Neural cell (in vitro differentiated cells): ENCODE measurements at regions not wholly inside any gene's neighbourhood (a gene's known extent, or its start where the extent isn't known, plus 50 kb on each side); places are given as distances from the start of the nearest gene placed in this dataset.

ENCODE experiments used
- H2AFZ ChIP-seq: fragments of 200-600, 300-800 bp; sonication (generic), shearing (Covaris generic); 2 replicates; pipeline ENCODE4 v1.6.0; 2014; ENCODE audit warnings: low read depth, mild to moderate bottlenecking, antibody characterized with exemption, low read length, moderate library complexity
- H3F3A ChIP-seq: fragments of 200-600 bp; shearing (Covaris generic); 2 replicates; pipeline ENCODE4 v1.6.1; 2016; ENCODE audit warnings: mild to moderate bottlenecking, moderate library complexity, mixed read lengths, antibody characterized with exemption, low read length; ENCODE audit not compliant: insufficient read depth, poor library complexity, severe bottlenecking
- H3K27ac ChIP-seq: fragments of 200-600, 300-800 bp; sonication (generic), shearing (Covaris generic); 2 replicates; pipeline ENCODE4 v1.5.1; 2014; ENCODE audit warnings: mild to moderate bottlenecking, low read length, moderate library complexity
- H3K27me3 ChIP-seq: fragments of 300-800, 200-600 bp; sonication (generic), shearing (Covaris generic); 2 replicates; pipeline ENCODE4 v1.6.0; 2014; ENCODE audit warnings: mild to moderate bottlenecking, low read depth, low read length, moderate library complexity; ENCODE audit not compliant: insufficient read depth
- H3K36me3 ChIP-seq: fragments of 300-800, 200-600 bp; sonication (generic), shearing (Covaris generic); 2 replicates; pipeline ENCODE4 v1.5.1; 2014; ENCODE audit warnings: mild to moderate bottlenecking, antibody characterized with exemption, low read length, moderate library complexity; ENCODE audit not compliant: insufficient read depth
- H3K4me2 ChIP-seq: fragments of 300-800, 200-600 bp; sonication (generic), shearing (Covaris generic); 2 replicates; pipeline ENCODE4 v1.6.0; 2014; ENCODE audit warnings: mild to moderate bottlenecking, low read length
- H3K4me3 ChIP-seq: fragments of 300-800, 200-600 bp; sonication (generic), shearing (Covaris generic); 2 replicates; pipeline ENCODE4 v1.5.1; 2014; ENCODE audit warnings: mild to moderate bottlenecking, low read length, moderate library complexity
- H3K79me2 ChIP-seq: fragments of 200-600 bp; shearing (Covaris generic); replicated peaks from 2 replicates; pipeline ENCODE4 v1.6.0; 2014; ENCODE audit warnings: mild to moderate bottlenecking, low read length, moderate library complexity; ENCODE audit not compliant: insufficient read depth
- H3K9ac ChIP-seq: fragments of 300-800, 200-600 bp; sonication (generic), shearing (Covaris generic); 2 replicates; pipeline ENCODE4 v1.6.1; 2016; ENCODE audit warnings: mild to moderate bottlenecking, low read length, mixed read lengths
- H3K9me2 ChIP-seq: fragments of 200-600 bp; shearing (Covaris generic); 2 replicates; pipeline ENCODE4 v1.6.1; 2016; ENCODE audit warnings: mild to moderate bottlenecking, low read length, mixed read lengths; ENCODE audit not compliant: insufficient read depth
- H3K9me3 ChIP-seq: fragments of 200-600, 300-800 bp; sonication (generic), shearing (Covaris generic); 2 replicates; pipeline ENCODE4 v1.6.1; 2016; ENCODE audit warnings: mild to moderate bottlenecking, mixed run types, low read length, moderate library complexity, mixed read lengths
- H4K20me1 ChIP-seq: fragments of 200-600 bp; shearing (Covaris generic); 2 replicates; pipeline ENCODE4 v1.6.1; 2016; ENCODE audit warnings: mild to moderate bottlenecking, mixed run types; ENCODE audit not compliant: insufficient read depth
- EP300 ChIP-seq: fragments of 450-650 bp; conservative IDR thresholded peaks from 2 replicates; pipeline ENCODE4 v1.6.1; 2014; ENCODE audit warnings: antibody characterized with exemption, mild to moderate bottlenecking, moderate library complexity; ENCODE audit not compliant: poor library complexity, severe bottlenecking
- EZH2 ChIP-seq: fragments of 200-600, 300-800 bp; shearing (Covaris generic), sonication (generic); IDR thresholded peaks from 2 replicates; pipeline ENCODE4 v1.6.1; 2014; ENCODE audit warnings: antibody characterized with exemption, low read length, borderline replicate concordance, mild to moderate bottlenecking; ENCODE audit not compliant: insufficient read depth, poor library complexity, severe bottlenecking
- MXI1 ChIP-seq: fragments of 450-650 bp; conservative IDR thresholded peaks from 2 replicates; pipeline ENCODE4 v1.6.1; 2014; ENCODE audit warnings: antibody characterized with exemption, mild to moderate bottlenecking; ENCODE audit not compliant: poor library complexity, severe bottlenecking
- POLR2AphosphoS5 ChIP-seq: IDR thresholded peaks from 2 replicates; pipeline ENCODE4 v1.6.1; 2012
- RAD21 ChIP-seq: fragments of 450-650 bp; conservative IDR thresholded peaks from 2 replicates; pipeline ENCODE4 v1.6.1; 2014; ENCODE audit warnings: antibody characterized with exemption, mild to moderate bottlenecking, moderate library complexity
- SMC3 ChIP-seq: fragments of 450-650 bp; conservative IDR thresholded peaks from 2 replicates; pipeline ENCODE4 v1.6.1; 2014; ENCODE audit warnings: antibody characterized with exemption, mild to moderate bottlenecking, moderate library complexity; ENCODE audit not compliant: poor library complexity
- TAF1 ChIP-seq: IDR thresholded peaks from 2 replicates; pipeline ENCODE4 v1.6.1; 2012; ENCODE audit warnings: low read depth
- TF ChIP-seq, protein P1 (sequence below): IDR thresholded peaks from 2 replicates; pipeline ENCODE4 v1.6.1; 2012; ENCODE audit warnings: borderline replicate concordance
- TF ChIP-seq, protein P2 (sequence below): fragments of 450-650 bp; IDR thresholded peaks from 2 replicates; pipeline ENCODE4 v1.5.1; 2014; ENCODE audit warnings: antibody characterized with exemption, mild to moderate bottlenecking, moderate library complexity; ENCODE audit not compliant: poor library complexity, severe bottlenecking

DNA sequence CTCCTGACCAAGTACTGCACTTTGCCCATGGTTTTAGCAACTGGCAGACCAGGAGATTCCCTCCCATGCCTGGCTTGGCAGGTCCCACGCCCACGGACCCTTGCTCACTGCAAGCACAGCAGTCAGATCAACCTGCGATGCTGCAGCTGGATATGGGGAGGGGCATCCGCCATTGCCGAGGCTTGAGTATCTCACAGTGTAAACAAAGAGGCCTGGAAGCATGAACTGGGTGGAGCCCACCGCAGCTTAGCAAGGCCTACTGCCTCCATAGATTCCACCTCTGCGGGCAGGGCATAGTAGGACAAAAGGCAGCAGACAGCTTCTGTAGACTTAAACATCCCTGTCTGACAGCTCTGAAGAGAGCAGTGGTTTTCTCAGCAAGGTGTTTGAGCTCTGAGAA, 479.8 kb downstream of the FUT8 start:
- TF ChIP-seq SMC3 (no peak), EZH2 (no peak), MXI1 (no peak), TAF1 (no peak), EP300 (no peak)
- H3K9me3 ChIP-seq = no peaks in the 10 kb centered on the region
- no peak overlapping the region for H2AFZ ChIP-seq

DNA sequence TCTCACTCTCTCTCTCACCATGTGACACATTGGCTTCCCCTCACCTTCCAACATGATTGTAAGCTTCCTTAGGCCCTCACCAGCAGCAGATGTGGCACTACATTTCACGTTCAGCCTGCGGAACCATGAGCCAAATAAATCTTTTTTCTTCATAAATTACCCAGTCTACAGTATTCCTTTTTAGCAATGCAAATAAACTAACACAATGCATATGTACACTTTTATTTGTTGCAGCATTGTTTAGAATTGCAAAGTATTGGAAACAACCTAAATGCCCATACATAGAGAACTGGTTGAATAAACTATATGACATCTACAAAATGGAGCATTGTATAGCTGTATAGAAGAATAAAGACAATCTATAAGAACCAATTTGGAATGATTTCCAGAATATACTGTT, 487.6 kb downstream of the FUT8 start:
- no peak overlapping the region for H3K27ac ChIP-seq
- no peak overlapping the region for H3K4me2 ChIP-seq
- no peak overlapping the region for H2AFZ ChIP-seq
- no peaks in the 10 kb centered on the region for H3K27me3 ChIP-seq
- no peaks in the 10 kb centered on the region for H3K9me3 ChIP-seq
- no peaks in the 10 kb centered on the region for H3K79me2 ChIP-seq
- no peaks in the 10 kb centered on the region for H3K36me3 ChIP-seq
- H3K9me2 ChIP-seq = no peaks in the 10 kb centered on the region
- H3K9ac ChIP-seq = no peak overlapping the region
- TF ChIP-seq, protein P1, sequence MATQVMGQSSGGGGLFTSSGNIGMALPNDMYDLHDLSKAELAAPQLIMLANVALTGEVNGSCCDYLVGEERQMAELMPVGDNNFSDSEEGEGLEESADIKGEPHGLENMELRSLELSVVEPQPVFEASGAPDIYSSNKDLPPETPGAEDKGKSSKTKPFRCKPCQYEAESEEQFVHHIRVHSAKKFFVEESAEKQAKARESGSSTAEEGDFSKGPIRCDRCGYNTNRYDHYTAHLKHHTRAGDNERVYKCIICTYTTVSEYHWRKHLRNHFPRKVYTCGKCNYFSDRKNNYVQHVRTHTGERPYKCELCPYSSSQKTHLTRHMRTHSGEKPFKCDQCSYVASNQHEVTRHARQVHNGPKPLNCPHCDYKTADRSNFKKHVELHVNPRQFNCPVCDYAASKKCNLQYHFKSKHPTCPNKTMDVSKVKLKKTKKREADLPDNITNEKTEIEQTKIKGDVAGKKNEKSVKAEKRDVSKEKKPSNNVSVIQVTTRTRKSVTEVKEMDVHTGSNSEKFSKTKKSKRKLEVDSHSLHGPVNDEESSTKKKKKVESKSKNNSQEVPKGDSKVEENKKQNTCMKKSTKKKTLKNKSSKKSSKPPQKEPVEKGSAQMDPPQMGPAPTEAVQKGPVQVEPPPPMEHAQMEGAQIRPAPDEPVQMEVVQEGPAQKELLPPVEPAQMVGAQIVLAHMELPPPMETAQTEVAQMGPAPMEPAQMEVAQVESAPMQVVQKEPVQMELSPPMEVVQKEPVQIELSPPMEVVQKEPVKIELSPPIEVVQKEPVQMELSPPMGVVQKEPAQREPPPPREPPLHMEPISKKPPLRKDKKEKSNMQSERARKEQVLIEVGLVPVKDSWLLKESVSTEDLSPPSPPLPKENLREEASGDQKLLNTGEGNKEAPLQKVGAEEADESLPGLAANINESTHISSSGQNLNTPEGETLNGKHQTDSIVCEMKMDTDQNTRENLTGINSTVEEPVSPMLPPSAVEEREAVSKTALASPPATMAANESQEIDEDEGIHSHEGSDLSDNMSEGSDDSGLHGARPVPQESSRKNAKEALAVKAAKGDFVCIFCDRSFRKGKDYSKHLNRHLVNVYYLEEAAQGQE = no peak
- TF ChIP-seq EZH2 (no peak), RAD21 (no peak), SMC3 (no peak), MXI1 (no peak), EP300 (no peak), POLR2AphosphoS5 (no peak), TAF1 (no peak)
- TF ChIP-seq, protein P2, sequence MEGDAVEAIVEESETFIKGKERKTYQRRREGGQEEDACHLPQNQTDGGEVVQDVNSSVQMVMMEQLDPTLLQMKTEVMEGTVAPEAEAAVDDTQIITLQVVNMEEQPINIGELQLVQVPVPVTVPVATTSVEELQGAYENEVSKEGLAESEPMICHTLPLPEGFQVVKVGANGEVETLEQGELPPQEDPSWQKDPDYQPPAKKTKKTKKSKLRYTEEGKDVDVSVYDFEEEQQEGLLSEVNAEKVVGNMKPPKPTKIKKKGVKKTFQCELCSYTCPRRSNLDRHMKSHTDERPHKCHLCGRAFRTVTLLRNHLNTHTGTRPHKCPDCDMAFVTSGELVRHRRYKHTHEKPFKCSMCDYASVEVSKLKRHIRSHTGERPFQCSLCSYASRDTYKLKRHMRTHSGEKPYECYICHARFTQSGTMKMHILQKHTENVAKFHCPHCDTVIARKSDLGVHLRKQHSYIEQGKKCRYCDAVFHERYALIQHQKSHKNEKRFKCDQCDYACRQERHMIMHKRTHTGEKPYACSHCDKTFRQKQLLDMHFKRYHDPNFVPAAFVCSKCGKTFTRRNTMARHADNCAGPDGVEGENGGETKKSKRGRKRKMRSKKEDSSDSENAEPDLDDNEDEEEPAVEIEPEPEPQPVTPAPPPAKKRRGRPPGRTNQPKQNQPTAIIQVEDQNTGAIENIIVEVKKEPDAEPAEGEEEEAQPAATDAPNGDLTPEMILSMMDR = no peak
- H4K20me1 ChIP-seq = no peaks in the 10 kb centered on the region
- H3K4me3 ChIP-seq = no peak overlapping the region
- no peaks in the 10 kb centered on the region for H3F3A ChIP-seq

More for the DNA sequence above, 479.8 kb downstream of the FUT8 start:
- no peaks in the 10 kb centered on the region for H3K79me2 ChIP-seq
- no peak overlapping the region for H3K4me2 ChIP-seq
- no peaks in the 10 kb centered on the region for H3K36me3 ChIP-seq
- no peaks in the 10 kb centered on the region for H4K20me1 ChIP-seq
- no peak overlapping the region for H3K4me3 ChIP-seq
- H3F3A ChIP-seq = no peaks in the 10 kb centered on the region
- no peak overlapping the region for H3K9ac ChIP-seq
- no peak overlapping the region for H3K27ac ChIP-seq
- no peaks in the 10 kb centered on the region for H3K9me2 ChIP-seq
- no peaks in the 10 kb centered on the region for H3K27me3 ChIP-seq
